ENCODE measurements at regions not wholly inside any gene's neighbourhood (a gene's known extent, or its start where the extent isn't known, plus 50 kb on each side); places are given as distances from the start of the nearest gene placed in this dataset.

DNA sequence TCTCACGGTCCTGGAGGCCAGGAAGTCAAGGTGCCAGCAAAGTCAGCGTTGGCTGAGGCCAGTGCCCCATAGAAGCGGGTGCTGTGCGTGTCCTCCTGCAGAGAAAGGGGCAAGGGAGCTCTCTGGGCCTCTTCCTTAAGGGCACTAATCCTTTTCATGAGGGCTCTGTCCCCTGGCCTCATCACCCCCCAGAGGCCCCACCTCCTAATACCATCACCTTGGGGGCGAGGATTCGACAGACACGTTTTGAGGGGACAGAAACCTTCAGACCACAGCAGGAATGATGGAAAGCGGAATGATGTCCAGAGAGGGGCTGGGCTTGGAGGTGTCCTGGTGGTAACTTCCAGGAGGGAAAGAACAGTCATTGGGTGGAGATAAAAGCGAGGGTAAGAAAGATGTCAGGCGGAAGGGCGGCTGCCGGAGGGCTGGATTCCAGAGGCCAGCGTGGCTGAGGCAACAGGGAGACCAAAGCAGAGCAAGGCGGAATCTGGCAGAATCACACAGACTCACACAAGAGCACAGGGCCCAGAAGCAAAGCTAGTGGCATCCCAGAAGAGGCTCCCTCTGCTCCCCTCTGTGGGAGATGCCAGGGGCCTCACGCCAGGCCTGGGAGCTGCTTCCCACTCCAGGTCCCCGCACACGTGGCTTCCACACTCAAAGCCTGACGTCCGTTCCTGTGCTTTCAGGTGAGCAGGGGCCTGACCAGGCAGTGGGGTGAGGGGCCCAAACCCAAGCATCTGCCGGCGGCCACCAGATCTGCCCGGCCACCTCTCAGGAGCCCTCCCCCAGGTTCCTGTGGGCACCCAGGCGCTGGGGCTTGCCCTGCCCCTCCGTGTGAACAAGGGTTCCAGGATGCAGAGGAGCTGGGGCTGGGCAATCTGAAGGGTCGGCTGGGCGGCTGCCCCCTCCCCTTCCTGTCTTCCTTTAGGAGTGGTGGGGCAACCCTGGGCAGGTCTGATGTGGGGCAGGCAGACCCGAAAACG lies 784.5 kb downstream of the BRD1 start:
- no peak for DNase-seq (ENCODE audit: extremely low read depth in 1 of 2, low read depth in 1 of 2)

DNA sequence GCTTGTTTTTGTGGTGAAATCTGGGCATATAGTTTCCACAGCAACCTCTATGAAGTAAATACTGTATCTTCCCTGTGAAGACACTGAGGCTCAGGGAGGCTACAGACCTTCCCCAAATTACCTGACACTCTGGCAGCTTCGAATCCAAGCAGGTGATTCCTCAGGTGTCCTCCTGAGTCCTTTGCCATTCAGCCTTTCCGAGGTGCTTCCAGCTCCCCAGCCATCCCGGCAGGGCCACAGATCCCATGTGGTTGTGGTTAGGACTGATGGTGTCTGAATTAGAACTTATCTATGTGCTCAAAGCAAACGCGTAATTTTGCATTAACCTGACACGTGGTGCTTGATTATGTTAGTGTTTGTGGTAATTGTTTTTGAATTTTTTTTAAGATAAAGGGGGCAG lies 785.6 kb downstream of the BRD1 start:
- no peak for DNase-seq (ENCODE audit: extremely low read depth in 1 of 2, low read depth in 1 of 2)

DNA sequence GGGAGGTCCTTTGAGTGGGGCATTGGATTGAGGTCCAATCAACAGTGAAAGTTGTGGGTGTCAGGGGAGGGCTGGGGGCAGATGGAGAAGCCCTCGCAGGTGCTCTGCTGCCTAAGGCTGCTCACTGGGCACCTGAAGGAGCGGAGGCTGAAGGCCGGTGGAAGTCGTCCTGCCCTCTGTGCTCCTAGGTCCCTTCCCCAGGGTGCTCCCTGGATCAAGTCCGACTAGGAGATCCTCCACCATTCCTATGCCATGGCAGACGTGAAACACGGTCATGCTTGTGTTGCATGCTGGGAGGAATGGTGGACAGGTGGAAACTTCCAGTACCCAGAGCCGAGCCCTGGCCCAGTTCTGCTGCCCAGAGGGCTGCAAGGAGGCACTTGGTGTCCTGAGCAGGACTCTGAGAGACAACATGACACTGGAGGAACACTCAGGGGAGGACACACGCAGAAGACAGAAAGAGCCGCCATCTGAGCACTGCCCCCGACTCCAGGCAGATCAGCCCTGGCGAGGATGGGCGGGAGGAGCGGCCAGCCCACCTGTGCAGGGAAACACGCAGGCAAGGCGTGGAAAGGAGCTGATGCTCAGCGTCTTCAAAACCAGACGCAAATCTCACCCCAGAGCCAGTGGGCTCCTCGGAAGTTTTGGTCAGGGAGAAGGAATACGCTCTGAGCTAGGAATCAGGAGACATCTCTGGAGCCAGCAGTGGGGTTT lies 786.8 kb downstream of the BRD1 start:
- no peak for DNase-seq (ENCODE audit: extremely low read depth in 1 of 2, low read depth in 1 of 2)

DNA sequence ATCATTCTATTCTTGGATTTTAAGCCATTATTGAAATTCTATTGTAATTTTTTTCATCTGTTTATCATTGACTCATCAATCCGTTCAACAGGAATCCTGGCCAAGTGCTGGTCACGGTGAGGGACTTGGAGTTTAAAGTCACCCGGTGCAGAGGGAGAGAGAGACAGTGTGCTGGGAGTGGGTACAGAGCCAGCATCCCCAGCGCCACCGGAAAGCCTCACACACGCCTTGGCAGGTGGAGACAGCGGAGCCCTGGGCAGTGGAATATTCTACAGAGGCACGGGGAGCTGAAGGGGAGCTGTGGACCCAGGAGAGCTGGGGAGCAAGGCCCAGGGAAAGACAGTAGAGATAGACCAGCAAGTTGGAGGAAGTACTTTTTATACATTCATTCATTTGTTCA lies 787.6 kb downstream of the BRD1 start:
- no peak for DNase-seq (ENCODE audit: extremely low read depth in 1 of 2, low read depth in 1 of 2)

DNA sequence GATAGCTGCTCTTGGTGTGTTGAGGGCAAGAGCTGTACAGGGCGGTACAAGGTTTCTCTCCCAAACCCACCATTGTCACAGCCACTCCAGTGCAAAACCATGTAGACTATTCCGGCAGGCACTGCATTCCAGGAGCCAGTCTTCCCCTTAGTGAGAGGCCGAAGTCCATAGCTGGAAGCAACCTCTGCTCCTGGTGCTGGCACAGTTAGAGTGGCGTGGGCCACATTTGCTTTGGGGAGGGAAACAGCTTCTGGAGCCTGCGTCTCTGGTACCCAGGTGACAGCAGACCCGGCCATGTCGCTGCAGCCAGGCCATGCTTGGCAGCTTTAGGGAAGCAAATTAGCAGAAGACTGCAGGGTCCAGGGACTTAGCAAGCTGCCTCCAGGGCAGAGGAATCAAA lies 788.0 kb downstream of the BRD1 start:
- DNase-seq (ENCODE audit: extremely low read depth in 1 of 2, low read depth in 1 of 2), result no peak

DNA sequence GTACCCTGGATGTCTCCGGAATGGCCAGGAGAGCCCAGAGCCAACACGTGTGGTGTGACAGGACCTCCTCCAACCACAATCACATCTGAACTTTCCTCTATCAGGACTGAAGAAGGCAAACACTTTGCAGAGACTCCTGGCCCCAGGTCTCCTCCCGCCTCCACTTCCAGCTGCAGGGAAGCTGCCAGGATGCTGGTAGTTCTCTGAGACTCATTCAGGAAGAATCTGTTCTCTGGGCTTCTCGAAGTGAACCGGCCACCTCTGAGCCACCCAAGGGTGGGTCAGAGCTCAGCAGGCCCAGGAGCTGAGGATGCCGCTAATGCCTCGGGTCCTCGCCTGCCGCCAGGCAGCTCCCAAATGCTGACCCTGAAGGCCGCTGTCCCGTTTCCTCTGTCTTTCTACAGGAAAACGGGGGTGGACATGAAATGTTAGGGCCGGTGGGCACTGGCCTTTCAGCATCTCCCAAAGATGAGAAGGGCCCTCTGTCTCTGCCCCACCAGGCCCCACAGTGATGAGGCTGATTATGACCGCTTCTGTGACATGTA lies 789.9 kb downstream of the BRD1 start:
- no peak for DNase-seq (ENCODE audit: extremely low read depth in 1 of 2, low read depth in 1 of 2)

DNA sequence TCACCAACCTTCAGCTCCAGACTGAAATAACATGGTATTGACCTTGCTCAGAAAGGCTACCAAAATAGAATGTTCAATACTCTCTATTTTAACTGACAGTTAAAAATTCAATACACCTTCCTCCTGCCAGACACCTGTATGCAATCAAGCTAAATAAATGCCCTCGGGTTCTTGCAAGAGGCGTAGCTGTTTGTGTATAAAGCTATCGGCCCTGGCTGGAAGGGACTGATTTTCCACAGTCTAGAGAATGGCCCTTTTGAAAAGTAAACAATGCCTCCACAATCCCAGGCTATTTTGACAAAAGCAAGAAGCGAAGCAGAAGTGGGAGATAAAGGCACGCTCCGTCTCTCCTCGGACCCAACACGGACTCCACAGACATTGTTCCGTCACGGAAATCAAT lies 791.2 kb downstream of the BRD1 start:
- no peak for DNase-seq (ENCODE audit: extremely low read depth in 1 of 2, low read depth in 1 of 2)

DNA sequence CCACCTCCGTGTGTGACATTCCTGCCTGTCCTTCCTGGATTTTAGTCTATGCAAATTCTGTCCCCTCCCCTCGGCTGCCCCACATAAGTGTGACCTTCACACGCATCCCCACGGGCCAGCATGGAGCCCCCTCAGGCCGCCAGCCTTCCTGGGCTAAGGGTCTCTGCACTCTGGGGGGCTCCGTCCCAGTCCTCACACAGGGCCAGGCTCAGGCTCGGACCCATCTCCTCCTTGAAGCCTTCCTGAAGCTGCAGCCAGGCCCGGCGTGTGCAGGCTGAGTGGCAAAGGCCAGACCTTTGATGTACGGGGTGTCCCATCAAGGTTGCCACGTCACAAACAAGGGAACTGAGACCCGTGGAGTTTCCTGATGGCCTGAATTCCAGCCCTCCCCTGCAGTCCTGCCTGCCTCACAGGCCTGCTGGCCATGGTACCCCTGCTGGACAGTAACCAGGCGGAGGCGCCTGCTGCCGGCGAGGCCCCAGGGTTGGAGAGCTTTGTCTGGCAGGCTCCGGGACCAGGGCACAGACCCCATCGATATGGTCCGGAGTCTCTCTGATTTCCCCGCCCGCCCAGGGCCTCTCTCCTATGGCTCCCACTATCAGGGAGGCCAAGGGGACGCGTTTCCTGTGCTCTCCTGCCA lies 791.7 kb downstream of the BRD1 start:
- DNase-seq (ENCODE audit: extremely low read depth in 1 of 2, low read depth in 1 of 2), result no peak

DNA sequence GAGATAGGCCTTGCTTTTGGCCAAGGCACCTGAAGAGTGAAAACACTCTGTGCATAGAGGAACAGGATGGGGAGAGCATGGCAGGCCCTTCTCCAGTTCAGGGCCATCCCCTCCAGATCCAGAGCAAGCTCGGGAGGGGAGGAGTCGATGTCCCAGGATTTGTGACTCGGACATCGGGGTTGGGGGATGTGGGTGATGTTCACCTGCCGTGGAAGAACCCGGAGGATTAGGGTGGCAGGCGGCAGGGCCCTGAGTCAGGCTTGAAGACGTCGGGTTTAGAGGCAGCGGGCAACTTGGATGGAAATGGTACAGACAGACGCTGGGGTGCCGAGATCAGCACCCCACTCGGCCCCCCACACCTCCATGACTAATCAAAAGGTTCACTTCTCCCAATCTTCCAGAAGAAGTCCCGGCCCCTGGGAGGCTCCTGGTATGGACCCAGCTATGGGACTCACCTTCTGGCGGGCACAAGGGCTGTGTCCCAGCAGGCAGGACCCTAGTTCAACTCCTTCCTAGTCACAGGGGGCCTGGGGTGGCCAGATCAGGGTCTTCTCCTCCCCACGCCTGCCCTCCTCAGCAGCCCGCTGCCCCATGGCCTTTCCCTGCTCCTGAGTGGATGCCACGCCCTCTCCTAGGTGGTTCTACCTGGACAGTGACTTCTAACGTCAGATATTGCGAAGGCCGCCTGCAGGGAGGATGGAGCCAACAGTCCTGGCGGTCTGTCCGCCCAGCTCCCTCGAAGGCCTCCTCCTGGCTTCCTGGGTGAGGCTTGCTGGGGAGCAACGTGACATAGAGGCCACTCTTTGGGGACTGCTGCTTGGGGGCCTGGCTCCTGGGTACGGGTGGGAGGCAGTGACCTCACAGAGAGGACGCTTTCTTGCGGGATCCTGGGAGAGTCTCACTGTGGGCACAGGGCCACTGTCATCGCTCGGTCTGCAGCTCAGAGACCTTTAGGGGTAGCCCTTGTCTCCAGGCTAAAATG lies 792.5 kb downstream of the BRD1 start:
- no peak for DNase-seq (ENCODE audit: extremely low read depth in 1 of 2, low read depth in 1 of 2)

DNA sequence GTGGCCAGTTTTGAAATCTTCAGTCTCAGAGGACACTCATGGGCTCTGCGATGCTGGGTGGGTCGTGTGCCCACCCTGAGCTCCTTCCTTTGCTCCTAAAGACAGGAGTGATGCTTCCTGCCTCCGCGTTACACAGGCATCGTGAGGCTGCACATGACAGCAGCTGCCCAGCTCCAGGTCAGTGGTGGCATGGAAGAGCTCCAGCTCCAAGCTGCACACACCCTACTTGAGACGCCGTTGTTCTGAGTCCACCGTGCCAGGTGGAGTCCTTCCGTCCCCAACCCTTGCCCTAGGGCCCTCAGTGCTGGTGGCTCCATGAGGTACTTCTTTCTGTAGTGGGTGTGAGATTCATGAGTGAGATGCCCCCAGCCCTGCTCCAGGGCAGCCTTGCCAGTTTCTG lies 794.1 kb downstream of the BRD1 start:
- no peak for DNase-seq (ENCODE audit: extremely low read depth in 1 of 2, low read depth in 1 of 2)

DNA sequence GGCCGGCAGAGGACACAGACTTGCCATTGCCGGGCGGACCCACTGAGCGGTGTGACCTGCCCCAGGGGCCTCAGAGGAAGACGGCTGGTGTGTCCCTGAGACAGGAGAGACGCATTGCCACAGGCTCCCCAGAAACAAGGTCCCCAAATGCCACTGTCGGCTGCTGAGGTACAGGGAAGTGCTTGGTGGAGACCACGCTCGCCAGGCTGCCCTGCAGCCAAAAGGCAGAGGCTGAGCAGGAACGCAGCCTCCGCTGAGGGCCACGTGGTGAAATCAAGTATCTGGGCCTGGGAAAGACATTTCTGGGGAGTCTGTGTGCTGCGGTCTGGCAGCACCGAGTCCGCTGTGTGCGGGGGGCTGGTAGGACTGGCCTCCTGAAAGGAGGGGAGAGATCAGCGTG lies 794.9 kb downstream of the BRD1 start:
- DNase-seq (ENCODE audit: extremely low read depth in 1 of 2, low read depth in 1 of 2), result no peak

DNA sequence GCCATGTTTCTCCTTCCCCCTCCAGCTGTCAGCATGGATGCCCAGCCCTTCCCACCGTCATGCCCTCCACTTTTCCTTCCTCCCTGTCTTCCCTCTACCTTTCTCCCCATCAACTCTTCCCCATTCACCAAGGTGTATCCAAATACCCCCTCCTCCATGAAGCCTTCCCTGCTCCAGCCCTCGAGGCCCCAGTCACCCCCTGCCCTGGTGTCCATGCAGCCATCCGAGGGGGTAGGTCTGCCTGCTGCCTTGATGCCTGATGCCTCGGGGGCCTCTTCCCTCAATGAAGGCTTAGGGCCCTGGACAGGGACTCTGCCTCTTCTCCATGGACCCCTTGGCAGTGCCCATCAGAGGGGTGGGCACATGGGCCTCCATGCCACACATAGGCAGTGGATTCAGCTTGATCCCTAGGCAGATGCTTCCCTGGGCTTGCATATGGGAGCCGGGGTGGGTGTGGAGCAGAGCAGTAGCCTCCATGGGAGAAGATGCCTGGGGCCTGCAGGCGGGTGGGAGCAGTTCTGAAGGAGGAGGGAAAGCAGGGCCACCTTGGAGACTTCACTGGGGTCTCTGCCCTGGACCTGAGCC lies 795.8 kb downstream of the BRD1 start:
- DNase-seq (ENCODE audit: extremely low read depth in 1 of 2, low read depth in 1 of 2), result no peak

DNA sequence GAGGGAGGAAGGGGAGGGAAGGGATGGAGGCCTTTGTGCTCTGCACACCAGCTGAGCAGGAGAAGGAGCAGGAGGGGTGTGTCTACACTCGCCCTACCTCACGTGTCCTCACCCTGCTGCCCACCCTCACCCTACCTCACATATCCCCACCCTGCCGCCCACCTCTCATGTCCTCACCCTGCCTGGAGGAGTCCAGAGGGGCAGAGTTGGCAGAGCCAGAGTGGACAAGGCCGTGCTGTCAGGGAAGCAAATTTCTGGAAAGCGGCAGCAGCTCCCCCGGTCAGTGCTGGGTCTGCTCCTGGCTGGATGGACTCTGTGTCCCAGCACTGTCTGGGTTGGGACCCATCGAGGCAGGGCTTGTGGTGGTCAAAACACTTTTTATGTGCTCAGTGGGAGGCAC lies 799.6 kb downstream of the BRD1 start:
- DNase-seq (ENCODE audit: extremely low read depth in 1 of 2, low read depth in 1 of 2), result no peak

DNA sequence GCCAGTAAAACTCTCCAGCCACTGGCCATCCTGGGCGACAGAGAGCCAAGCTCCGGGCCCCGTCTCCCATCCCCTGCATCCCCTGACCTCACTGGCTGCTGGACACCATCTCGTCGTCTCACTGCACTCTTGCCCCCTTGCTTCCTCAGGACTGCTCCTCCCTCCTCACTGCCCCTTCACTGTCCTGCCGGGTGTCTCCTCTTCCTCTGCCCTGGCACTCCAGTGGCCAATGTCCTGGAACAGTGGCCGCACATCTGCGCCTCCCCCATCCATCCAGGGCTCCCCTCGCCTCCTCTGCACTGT lies 800.4 kb downstream of the BRD1 start:
- no peak for DNase-seq (ENCODE audit: extremely low read depth in 1 of 2, low read depth in 1 of 2)

DNA sequence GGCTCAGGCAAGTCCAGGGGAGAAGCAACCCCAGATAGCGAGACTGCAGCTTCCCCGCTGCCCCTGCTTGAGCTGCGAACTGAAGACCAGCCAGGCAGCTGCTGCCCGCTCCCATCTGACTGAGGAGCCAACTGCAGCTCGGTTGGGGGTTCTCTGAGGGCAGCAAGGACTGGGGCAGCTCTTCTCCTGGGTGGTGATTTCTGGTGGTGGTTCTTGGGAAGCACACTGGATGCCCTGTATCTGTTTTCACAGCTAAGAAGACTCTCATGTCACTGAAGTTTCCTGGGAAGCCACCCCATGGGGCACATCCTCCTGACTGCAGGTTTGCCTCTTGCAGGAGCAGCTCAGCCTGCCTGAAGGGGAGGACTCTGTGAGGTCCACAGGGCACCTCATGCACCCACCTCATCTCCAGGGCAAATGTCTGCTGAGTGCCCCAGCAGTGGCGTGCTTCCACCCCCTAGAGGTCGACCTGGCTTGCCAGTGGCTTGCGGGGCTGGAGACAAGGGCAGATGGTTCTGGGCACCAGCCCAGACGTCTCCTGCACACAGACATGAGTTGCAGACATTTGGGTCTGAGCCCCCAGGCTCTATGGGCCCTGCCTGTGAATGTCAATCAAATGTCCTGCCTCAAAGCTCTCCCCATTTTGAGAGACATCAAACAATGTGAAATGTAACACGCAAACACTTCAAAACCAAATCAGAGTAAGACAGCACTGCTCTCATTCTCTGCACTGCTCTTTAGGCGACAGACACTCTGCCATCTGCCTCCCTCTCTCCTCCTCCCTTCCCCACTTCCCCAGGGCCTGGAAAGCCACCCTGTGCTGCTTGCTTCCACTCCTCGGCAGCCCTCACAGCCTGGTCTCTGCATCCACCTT lies 800.9 kb downstream of the BRD1 start:
- DNase-seq (ENCODE audit: extremely low read depth in 1 of 2, low read depth in 1 of 2), result no peak

DNA sequence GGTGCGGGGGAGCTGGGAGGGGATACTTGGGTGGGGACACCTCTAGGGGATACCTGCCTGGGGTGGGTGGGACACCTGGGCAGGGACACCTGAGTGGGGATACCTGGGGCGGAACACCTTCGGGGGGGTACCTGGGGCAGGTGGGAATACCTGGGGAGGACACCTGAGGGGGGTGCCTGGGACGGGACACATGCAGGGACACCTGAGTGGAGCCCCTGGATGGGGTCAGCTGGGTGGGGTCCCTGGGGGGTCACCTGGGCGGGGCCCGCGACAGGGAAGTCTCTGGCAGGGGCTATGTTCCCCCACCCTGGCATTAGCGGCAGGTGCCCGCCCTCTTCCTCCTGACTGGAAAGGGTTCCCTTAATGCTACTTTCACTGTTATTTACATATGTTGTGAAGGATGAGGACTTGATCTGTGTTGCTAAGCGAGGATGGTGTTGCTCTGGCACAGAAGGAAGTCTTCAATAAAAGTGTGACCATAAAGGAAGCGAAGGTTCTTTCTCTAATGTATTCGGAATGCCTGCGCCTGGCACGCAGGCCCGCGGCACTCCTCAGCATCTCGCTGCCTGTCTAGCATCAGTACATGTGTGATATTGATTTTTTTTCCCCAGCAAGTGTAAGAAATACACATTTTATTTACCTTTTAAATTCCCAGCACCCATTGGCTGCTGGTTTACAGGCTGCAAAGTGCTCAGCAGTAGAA lies 801.7 kb downstream of the BRD1 start:
- no peak for DNase-seq (ENCODE audit: extremely low read depth in 1 of 2, low read depth in 1 of 2)

DNA sequence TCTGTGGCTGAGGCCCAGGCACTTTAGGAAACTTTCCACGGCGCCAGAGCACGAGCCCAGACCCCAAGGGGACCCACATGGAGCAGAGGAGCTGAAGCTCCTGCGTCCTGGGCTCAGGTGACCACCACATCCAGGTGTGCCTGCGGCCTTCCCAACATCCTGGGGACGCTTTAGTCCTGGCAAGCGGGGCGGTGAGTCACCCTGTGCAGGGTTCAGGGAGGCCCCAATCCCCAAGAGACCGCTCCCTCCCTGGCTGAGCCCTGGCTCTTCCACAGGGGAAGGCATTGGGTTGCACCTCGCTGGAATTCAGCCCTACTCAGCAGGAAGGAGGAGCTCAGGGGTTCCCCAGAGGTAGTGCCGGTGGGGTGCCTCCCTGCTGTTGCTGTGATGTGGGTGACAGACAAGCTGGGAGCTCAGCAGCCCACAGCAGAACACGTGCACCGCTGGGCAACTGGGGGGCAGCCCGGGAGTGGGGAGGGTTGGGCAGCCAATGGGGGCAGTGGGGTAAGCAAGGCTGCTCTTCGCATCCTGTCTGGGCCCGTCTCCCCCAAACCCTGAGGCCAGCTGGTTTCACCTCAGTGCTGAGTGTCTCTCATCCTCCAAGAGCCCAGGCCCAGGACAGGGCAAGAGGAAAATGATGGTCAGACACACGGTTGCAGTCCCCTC lies 802.8 kb downstream of the BRD1 start:
- no peak for DNase-seq (ENCODE audit: extremely low read depth in 1 of 2, low read depth in 1 of 2)
